H1 (cell line): ENCODE measurements at regions not wholly inside any gene's neighbourhood (a gene's known extent, or its start where the extent isn't known, plus 50 kb on each side); places are given as distances from the start of the nearest gene placed in this dataset.

Experiments used
- CBX8 ChIP-seq: fragments of 300-800, 300-1000 bp; sonication (generic); IDR thresholded peaks from 2 replicates; pipeline ENCODE4 v1.7.1; 2016; ENCODE audit warnings: low read depth, low read length, borderline replicate concordance
- CEBPB ChIP-seq: IDR thresholded peaks from 2 replicates; pipeline ENCODE4 v1.6.1; 2012; ENCODE audit warnings: low read depth, low read length
- JUND ChIP-seq: IDR thresholded peaks from 2 replicates; pipeline ENCODE4 v1.6.1; 2011; ENCODE audit warnings: mild to moderate bottlenecking, improper control_type of control experiment, low read length
- KDM1A ChIP-seq: fragments of 200-600, 300-600 bp; sonication (generic); IDR thresholded peaks from 2 replicates; pipeline ENCODE4 v1.7.1; 2016; ENCODE audit warnings: mild to moderate bottlenecking, low read length, borderline replicate concordance
- SAP30 ChIP-seq: fragments of 300-600 bp; sonication (generic); IDR thresholded peaks from 2 replicates; pipeline ENCODE4 v1.7.1; 2012; ENCODE audit warnings: low read length, moderate library complexity, mild to moderate bottlenecking, inconsistent platforms; ENCODE audit not compliant: insufficient read depth, insufficient replicate concordance
- SP4 ChIP-seq: IDR thresholded peaks from 2 replicates; pipeline ENCODE4 v1.6.1; 2012; ENCODE audit warnings: low read length, inconsistent platforms
- TAF7 ChIP-seq: optimal IDR thresholded peaks from 2 replicates; pipeline ENCODE3; 2011; ENCODE audit warnings: low read depth, mild to moderate bottlenecking, inconsistent platforms, low read length, moderate library complexity, borderline replicate concordance

DNA sequence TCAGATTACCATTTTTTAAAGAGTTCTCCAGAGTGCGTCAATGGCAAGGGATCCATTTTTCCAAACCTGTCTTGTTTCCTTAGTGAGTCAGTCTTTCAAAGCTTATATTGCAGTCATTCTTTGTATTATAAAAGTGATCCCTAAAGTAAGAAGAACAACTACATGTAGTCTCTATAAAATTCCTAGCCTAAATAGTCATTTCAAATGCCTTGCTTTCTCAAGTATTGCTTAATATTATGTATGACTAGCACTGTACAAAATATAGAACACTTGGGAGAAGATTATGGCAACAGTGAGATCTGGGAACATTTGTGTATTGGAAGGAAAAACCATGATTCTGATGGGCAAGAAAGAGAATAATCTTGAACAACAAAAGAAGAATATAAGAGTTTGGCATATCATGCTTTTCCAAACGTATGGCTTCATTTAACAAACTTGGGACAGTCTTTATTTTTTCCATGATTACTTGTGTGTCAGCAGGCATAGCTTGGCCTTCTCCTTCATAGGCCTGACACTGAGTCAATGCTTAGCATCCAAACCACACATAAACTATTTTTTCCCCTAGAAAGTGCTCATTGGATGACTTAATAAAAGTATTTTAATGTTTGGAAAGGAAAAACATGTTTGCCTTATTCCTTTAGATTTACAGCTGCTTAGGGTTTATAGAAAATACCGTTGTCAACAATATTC lies 547.4 kb downstream of the LTN1 start (continued):
- TF ChIP-seq KDM1A (no peak), TAF7 (no peak), CEBPB (no peak), SAP30 (no peak), JUND (no peak), CBX8 (no peak), SP4 (no peak)
- TF ChIP-seq, all 59 proteins: peak for 0
